Astrocyte (in vitro differentiated cells and primary cell): ENCODE measurements at regions not wholly inside any gene's neighbourhood (a gene's known extent, or its start where the extent isn't known, plus 50 kb on each side); places are given as distances from the start of the nearest gene placed in this dataset.

Experiments
- CTCF ChIP-seq: IDR thresholded peaks from 2 replicates; pipeline ENCODE4 v1.5.1; 2011; ENCODE audit warnings: low read depth, mild to moderate bottlenecking, inconsistent platforms, low read length, moderate library complexity; ENCODE audit not compliant: insufficient read depth
- EZH2 ChIP-seq: IDR thresholded peaks from 2 replicates; pipeline ENCODE4 v1.6.1; 2012; ENCODE audit warnings: mild to moderate bottlenecking, low read length, inconsistent platforms; ENCODE audit not compliant: insufficient read depth

- TF ChIP-seq EZH2 (no peak), CTCF (no peak)
Measured at GRCh38 chr2:215683295-215683694, 247.4 kb upstream of the FN1 start.
